HG03571 (cell line): ENCODE measurements at regions not wholly inside any gene's neighbourhood (a gene's known extent, or its start where the extent isn't known, plus 50 kb on each side); places are given as distances from the start of the nearest gene placed in this dataset.

Experiments
- ATAC-seq: cut with Tn5 transposase; IDR thresholded peaks from one replicate; pipeline ENCODE4 v1.9.1; 2021; ENCODE audit not compliant: unreplicated experiment

DNA sequence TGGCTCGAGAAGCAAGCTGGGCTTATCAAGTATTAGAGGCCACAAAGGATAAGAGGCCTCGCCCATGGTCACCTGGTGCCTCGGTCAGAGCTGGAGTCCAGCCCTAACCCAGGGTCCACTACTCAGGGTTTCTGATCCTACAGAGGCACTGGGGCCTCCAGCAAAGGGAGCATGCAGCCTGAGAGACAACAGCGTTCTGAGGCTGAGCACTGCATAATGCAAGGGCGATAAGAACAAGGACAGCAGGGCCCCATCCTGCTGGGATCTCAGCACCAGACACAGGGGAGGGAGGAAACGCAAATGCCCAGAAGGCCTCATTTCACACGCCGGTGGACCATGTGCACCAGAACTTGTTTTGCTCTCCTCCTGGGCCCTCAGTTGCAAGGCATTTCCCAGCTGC, 63.0 kb downstream of the C5orf15 start:
- no peak for ATAC-seq

DNA sequence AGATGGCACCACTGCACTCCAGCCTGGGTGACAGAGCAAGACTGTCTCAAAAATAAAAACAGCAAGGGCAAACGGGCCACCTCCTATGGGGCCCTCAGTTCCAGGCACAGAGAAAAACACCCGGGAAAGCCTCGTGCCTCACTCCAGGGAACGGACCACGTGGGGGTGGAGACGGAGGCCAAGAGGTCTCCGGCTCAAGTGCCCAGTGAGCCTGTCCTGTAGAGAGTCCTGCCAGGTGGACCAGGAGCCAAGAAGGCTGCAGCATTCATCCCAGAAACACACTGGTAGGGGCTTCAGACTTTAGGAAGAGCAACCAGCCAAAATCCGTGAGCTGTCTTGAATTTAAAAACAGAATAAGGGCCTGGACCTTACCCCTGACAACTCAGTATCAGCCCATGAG, 63.8 kb downstream of the C5orf15 start:
- no peak for ATAC-seq

DNA sequence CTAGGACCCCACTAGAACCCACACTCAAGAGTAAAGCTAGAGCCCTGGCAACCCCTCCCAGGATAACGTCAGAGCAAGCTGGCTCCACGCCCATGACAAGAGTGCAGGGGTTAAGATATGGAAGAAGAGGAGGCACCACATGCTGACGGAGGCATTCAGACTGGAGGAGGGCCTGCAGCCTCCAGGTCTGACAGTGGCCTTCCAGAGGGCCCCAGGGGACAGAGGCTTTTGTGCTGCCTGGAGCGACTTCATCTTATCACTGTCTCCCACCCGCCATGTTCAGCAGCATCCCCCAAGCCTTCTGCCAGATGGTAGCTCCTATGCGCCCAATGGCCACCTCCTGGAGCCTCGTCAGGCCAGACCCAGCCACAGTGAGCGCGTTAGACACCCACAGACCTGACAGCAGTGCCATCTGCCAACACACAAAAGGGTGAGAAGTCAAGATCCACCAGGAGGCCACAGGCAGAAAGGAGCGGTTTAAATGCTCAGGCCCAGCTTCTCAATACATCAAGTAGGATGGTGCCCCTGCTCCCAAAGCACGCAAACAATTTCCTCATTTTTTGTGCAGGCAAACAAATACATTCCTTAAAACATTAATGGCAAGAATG, 65.8 kb downstream of the C5orf15 start:
- no peak for ATAC-seq

DNA sequence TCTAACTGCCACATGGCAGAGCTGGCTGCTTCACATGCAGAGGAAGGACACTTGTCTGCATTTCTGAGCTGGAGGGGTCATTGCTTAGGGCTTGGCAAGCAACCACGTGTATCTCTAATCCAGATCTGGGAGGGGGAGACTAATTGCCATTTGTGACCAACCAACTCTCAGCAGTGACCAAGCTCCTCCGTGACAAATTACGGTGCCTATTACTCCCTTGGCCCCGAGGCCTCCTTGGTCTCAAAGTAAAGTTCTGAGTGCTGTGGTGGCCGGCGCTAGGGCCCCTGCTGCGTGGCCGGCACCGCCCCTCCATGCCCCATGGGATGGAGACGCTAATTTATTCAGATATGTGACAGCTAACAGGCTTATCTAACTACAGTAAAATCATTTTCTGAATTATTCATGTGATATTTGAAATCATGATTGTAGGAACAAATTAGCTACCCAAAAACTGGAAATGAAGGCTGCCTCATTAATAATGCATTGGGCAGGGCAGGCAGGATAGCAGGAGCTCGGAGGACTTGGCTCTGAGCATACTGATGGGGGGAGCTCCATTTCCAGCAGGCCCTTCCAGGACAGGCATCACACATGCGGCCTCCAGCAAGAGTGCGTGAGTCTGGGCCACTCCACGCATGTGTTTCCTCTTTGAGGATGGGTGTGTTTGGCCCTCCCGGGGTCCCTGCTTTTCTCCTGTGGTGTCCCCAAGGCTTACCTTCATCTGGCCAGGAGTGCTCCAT, 67.7 kb downstream of the C5orf15 start:
- no peak for ATAC-seq

DNA sequence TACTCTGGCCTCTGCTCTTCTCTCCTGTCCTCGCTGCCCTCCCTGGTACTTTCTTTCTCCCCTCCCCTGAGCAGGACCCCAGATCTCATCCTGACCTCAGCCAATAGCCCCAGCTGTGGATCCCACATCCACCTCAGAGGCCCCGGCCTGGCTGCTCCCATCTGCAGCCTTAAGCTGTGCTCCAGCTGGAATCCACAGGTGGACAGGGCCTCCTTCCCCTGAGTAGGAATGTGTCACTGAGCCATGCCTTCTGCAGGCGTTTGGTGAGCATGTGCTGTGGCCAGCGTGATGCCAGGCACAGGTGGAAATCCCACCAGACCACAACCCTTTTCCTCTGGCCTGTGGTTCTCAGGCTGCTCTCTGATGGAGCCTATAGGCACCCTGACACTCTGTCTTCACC, 68.9 kb downstream of the C5orf15 start:
- no peak for ATAC-seq

DNA sequence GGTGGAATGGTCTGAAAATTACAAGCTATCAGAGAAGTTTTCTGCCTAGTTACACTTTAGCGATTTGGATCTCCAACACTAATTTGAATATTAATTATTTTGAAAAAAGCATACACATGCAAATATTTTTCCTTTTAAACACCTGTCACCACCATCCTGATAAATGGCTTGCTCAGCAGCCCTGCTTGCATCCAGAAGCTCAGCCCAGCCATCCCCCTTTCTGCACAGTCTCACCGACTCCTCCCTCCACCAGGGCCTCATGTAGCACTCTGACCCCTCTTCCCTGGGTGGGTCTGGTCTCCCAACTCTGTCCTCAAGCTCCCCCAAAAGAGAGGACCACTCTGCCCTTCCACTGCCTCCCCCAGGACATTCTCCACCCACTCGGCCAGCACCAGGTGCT, 70.0 kb downstream of the C5orf15 start:
- ATAC-seq = no peak

DNA sequence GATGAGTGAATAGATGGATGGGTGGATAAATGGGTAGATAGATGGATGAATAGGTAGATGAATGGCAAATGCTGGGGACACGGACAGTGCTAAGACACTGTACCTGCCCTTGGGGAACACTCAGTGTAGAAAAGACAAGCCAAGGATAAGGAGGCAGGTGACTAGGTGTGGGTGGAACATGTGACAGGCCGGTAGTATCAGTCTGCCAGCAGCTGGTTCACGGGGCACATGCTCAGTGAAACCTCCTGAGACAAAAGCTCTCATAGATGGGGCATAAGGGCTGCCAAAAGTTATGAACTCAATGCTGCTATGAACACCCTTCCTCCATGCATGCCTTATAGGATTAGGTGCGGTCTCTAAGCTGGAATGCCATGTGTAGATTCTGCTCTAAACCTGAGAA, 71.0 kb downstream of the C5orf15 start:
- no peak for ATAC-seq

DNA sequence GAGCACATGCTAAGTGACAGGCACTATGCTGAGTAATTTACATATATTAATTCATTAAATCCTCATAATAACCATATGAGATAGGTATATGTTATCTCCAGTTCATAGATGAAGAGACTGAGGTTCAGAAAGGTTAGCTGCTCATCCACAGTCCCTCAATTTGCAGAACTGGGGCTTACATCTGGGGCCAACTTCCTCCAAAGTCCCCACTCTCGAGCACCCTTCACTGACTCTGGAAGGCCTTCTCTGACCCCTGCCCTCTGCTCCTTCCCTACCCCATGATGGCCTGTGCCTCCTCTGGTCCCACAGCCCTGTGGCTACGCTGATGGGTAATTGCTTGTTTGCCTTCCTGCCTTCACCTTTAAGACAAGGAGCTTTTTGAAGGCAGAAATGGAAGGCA, 71.6 kb downstream of the C5orf15 start:
- ATAC-seq = no peak

DNA sequence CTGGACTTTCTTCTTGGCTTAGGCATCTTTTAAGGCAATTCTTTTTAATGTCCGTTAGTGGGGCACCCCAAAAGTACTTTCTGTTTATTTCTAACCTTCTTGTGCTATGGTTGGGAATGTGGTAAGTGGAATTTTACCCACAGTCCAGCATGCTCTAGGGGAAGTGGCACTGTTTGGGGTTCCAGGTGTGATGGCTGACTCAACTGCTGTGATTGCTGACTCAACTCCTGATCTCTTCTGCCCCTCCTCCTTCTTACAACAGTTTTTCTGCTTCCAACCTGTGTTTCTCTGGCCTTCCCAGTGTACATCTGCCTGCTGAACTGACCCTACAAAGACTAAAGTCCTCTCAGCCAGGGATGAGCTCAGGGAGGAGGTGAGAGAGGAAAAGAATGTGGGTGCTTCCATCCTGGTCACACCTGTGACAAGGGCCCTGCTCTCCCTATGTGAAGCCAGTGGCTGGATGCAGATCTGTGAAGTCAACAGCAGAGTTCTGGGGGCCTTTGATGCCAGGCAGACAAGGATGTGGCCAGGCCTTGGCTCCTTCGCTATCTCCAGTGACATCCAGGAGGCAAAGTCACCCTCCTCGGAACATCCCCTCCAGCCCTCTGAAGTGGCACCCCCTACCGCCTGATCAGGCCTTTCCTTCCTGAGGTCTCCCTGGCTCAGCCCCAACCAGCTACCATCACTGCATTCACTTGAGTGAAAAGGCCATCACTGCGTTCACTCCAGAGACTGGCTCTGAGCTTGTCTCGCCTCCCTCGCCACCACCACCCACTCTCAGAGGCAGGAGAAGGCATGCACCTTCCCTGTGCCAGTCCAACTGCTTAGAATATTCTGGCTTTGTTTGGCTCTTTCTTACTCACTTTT, 72.2 kb downstream of the C5orf15 start:
- no peak for ATAC-seq

DNA sequence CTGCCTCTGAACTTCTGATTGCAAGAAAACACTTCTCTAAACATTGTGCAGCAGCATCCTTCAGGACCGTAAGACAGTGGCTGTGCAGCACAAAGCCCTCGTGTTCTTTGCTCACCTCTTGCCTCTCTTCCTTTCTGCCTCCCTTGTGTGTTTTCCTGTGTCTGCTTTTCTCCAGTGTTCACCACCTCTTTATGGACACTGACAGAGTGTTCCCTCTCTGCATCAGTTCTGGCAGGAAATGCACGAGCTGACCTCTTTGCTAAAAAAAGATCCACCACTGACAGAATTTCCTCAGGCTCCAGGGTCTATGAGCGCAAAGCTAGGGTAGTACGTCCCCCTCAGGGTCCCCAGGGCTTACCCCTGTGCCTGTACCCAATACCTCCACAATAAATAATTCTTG, 74.3 kb downstream of the C5orf15 start:
- no peak for ATAC-seq

DNA sequence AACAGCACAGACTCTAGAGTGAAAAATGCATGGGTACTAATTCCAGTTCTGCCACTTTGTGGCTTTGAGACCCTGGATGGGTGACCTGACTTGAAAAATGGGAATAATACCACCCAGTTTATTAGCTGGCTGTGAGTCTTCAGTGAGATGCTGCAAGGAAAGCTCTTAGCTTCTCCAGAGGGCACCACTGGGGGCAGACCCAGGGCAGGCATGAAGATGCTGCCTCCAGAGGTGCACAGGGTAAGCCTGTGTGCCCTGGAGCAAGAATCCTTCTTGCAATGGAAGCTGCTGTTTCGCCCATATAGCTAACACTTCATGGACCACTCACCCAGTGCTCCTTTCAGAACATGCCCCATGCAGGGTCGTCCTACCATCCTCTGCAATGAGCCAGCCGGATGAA, 75.7 kb downstream of the C5orf15 start:
- ATAC-seq = no peak

DNA sequence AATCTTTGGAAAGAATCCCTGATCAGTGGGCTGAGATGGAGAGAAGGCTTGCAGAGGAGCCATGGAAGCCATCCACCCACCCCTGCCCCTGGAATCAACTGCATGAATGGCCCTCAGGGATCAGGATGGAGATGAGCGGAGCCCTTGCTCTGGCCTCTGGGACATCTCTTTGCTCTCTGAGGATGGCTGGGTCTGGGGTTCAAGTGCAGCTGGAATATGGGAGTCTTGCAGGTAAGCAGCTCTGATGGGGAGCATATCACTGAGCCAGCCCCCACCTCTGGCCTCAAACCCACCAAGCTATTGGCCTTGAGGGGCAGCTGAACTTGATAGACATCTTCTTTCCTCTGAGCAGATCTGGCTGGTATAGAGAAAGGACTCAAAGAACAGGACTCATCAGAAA, 76.1 kb downstream of the C5orf15 start:
- ATAC-seq = no peak

DNA sequence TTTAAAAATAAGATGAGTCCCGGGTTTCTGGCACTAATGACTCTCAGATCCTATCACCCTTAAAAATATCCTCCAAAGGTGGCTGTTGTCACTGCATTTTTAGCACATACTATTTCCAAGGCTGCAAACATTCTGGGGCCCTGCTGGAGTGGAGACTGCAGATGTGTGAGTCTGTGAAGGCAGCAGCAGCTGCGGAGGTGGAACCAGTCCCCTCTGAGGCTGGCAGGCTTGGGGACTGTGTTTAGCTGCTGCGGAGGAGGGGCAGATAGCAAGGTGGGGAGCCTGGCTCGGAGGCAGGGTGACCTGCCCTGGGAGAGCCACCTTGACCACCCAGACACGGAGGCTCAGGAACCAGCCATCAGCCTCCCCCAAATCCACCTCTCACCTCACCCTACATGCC, 77.0 kb downstream of the C5orf15 start:
- no peak for ATAC-seq

DNA sequence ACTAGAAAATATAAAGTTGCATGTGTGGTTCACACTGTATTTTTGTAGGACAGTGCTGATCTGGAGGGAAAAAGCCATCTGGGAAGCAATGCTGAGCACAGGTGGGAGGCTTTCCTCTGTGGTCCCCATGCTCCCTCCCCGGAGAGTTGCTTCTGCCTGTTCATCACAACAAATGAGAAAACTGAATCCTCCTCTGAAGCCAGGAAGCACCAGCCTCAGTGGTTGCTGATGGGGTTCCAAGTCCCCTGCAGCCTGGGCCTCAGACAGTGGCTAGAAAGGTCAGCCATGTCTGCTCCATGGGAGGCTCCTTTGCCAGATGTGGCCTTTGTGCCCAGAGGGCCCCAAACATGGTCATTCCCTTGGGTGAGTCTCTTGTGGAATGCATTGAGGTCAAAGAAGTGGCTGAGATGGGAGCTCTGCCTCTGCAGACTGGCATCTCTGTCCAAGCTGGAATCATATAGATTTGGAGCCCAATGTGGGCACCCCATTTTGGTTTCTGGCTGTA, 77.6 kb downstream of the C5orf15 start:
- no peak for ATAC-seq

DNA sequence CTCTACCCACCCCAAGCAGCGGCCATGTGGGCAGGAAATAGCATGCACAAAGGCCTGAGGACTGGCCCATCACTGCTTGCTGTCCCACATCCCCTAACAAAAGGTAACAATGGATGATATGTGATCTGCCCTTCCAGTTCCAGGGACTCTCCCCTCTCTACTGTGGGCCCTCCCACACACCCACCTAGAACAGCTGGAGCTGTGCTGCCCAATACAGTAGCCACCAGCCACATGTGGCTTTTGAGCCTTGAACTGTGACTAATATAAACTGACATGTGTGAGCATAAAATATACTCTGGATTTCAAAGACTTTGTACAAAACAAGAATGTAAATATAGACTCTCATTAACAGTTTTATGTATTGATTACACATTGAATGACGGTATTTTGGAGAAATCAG, 78.1 kb downstream of the C5orf15 start:
- no peak for ATAC-seq

DNA sequence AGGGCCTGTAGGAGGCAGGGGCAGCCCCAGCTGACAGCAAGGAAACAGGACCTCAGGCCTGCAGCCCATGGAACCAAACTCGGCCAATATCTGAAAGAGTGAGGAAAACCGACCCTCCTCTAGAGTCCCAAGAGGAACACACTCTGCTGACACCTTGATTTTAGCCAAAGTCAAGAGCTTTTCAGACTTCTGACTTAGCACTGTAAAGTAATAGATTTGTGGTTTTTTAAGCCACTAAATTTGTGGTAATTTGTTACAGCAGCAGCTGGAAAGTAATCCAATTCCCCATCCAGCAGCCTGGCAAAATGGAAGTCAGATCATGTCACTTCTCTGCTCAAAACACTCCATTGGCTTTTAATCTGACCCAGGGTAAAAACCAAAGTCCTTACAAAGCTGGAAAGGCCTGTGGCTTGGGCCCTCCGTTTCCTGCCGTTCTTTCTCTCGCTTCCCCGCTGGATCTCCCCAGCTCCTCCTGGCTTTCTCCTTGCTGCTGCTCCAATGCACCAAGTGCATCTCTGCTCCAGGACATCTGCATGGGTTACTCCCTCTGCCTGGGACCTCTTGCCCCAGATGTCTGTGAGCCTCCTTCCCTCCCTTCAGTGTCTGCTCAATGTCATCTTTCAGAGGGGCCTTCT, 79.0 kb downstream of the C5orf15 start:
- no peak for ATAC-seq

DNA sequence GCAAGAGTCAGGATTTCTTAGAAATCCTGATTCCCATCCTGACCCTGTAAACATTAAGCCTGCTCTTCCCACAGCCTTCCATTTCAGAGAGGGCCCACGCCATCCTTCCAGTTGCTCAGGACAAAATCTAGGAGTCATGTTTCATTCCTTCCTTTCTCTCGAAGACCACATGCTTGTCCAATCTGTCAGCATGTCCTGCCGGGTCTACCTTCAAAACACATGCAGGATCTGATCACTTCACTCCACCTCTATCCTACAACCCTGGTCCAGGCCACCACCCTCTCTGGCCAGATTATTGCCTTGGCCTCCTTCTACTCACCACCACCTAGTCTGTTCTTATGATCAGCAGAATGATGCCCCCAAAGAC, 79.8 kb downstream of the C5orf15 start:
- ATAC-seq = no peak

DNA sequence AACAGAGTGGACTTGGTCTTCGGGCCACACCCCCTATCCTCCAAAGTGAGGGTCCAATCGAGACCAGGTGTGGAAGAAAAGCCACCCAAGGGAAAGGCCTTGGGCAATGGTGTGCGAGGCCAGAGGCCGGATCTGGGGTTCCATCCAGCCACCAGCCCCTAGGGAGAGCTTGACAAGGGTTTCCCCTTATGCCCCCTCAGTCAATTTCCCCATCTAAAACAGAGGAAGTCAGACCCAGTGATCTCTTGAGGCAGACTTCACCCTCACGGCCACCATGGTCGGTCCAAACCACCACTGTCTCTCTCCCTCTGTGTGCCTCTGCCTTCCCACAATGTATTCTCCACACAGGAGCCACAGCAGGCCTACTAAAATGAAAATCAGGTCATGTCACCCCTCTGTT, 82.9 kb downstream of the C5orf15 start:
- ATAC-seq = no peak

DNA sequence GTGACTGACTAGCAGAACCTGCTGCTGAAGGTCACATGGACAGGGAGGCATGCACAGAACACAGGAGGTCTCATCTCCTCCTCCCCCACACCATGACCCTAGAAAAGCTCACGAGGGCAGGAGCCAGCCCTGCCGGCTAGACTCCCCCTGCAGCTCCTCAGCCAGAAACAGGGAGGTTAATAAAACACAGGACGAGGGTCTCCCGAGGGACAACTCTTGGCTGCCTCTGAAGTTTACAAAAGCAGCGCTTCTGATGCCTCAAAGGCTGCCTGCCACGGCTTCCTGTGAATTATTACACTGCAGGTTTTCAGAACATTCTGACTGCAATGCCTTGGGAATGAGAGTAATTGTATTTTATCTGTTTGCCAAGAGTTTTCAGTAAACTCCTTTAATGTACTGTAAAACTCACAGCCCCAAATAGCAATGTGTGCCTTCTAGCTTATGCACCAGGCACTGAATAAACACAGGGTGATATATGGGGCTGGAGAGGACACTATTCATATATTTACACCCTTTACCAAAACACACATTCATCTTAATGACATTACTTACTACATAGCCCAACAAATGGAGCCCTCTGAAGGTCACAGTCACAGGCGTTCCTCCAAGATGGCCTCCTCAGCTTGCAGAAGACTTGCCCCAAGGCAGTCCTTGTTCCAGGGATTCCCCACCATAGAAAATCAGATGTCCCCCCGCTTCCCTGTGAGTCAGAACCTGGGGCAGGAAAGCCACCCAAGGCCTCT, 83.7 kb downstream of the C5orf15 start:
- ATAC-seq = no peak

DNA sequence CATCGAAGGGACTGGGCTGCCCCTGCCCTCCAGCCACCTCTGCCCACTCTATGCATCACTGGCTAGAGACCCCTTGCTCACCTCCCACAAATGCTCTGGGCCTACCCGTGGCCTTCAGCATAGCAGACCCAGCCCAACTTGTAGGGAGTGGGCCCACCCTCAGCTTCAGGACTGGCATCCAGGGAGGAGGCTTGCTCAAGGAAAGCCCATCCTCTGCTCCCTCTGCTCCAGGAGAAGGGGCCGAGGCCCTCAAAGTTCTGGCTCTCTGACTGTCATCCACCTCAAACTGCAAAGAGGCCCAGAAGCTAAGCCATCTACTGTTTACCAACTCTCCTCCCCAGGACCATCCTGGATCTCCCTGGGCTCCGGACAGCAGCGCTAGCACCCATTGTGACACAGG, 84.5 kb downstream of the C5orf15 start:
- ATAC-seq = no peak

DNA sequence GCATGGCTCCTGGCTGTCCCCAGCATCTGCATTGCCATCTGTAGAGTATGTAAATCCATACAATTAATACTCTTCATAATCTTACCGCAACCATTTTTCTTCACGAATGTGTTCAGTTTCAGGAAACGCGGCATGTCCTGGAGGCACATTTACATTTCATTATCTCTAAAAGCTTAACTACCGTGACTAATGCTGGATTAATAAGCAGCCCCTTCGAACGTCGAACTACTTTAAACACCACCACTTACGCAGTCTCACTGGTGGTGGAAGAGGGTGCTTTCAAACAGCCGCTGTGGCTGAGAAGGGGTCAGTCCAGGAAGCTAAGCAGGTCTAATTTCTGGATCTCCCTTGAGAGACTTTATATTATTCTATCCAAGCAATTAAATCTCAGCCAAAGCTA, 85.6 kb downstream of the C5orf15 start:
- ATAC-seq = no peak
